Tibial nerve (tissue), 4 donors: ENCODE measurements at regions not wholly inside any gene's neighbourhood (a gene's known extent, or its start where the extent isn't known, plus 50 kb on each side); places are given as distances from the start of the nearest gene placed in this dataset.

Experiments used
- EP300 ChIP-seq, 2 donors: sonication (generic); formaldehyde crosslinking; IDR thresholded peaks; one replicate each; pipeline ENCODE4 v1.6.1; 2017; ENCODE audit warnings: antibody characterized with exemption in 2 of 2, mild to moderate bottlenecking in 1 of 2
- POLR2A ChIP-seq, 2 donors: fragments of 450-650 bp; IDR thresholded peaks; one replicate each; pipeline ENCODE4 v1.6.1; 2017; ENCODE audit warnings: antibody characterized with exemption in 2 of 2, mild to moderate bottlenecking in 2 of 2, moderate library complexity in 2 of 2
- TF ChIP-seq, protein P1 (sequence below), 5 experiments: fragments of 200-600 bp in 3 of 5; fragments of 450-650 bp in 2 of 5; sonication (generic) in 3 of 5; IDR thresholded peaks; one replicate each; pipeline ENCODE4 v1.5.1; 2016 to 2019; ENCODE audit warnings: antibody characterized with exemption in 5 of 5, mild to moderate bottlenecking in 3 of 5, moderate library complexity in 2 of 5

- TF ChIP-seq, protein P1, sequence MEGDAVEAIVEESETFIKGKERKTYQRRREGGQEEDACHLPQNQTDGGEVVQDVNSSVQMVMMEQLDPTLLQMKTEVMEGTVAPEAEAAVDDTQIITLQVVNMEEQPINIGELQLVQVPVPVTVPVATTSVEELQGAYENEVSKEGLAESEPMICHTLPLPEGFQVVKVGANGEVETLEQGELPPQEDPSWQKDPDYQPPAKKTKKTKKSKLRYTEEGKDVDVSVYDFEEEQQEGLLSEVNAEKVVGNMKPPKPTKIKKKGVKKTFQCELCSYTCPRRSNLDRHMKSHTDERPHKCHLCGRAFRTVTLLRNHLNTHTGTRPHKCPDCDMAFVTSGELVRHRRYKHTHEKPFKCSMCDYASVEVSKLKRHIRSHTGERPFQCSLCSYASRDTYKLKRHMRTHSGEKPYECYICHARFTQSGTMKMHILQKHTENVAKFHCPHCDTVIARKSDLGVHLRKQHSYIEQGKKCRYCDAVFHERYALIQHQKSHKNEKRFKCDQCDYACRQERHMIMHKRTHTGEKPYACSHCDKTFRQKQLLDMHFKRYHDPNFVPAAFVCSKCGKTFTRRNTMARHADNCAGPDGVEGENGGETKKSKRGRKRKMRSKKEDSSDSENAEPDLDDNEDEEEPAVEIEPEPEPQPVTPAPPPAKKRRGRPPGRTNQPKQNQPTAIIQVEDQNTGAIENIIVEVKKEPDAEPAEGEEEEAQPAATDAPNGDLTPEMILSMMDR (IDR thresholded peaks at IDR 0.05): no peak
- no peak for TF ChIP-seq POLR2A (IDR thresholded peaks at IDR 0.05)
- no peak for TF ChIP-seq EP300 (IDR thresholded peaks at IDR 0.05)
Measured at GRCh38 chr2:147646818-147647468, 197.9 kb upstream of the ACVR2A start.
